ENCODE measurements at regions not wholly inside any gene's neighbourhood (a gene's known extent, or its start where the extent isn't known, plus 50 kb on each side); places are given as distances from the start of the nearest gene placed in this dataset.
A peak's percentile ranks its signal among the peaks of the same experiment; 100 is the strongest.
"Not testable (repeated sequence)": the region's sequence is repeated elsewhere in the genome, so short reads cannot be mapped to it uniquely, and the experiment has no call there.

- DNase-seq: no peak
- Histone ChIP-seq H3K27ac (replicated peaks) (no peak overlapping the region), H3K9me3 (replicated peaks) (peaks cover 18% of the 10 kb centered on the region), H3K4me1 (no peaks in the 10 kb centered on the region), H3K27me3 (ENCODE audit: low read depth) (peaks cover 51% of the 10 kb centered on the region), H3K36me3 (no peaks in the 10 kb centered on the region), H3K4me3 (no peak overlapping the region)
- no peak for TF ChIP-seq CTCF (IDR thresholded peaks at IDR 0.05; ENCODE audit: borderline replicate concordance)
- intact Hi-C loops (cut with micrococcal nuclease): no loop called here
These were observed 250.7 kb upstream of the KAZN start for GRCh38 chr1:14347776-14348175.

GRCh38 chr1:14350197-14350596, 248.3 kb upstream of the KAZN start:
- Histone ChIP-seq H3K36me3 (no peaks in the 10 kb centered on the region), H3K27ac (replicated peaks) (no peak overlapping the region), H3K9me3 (replicated peaks) (peaks cover 31% of the 10 kb centered on the region), H3K4me1 (no peaks in the 10 kb centered on the region), H3K4me3 (no peak overlapping the region), H3K27me3 (ENCODE audit: low read depth) (peaks cover 31% of the 10 kb centered on the region)
- no peak for TF ChIP-seq CTCF (IDR thresholded peaks at IDR 0.05; ENCODE audit: borderline replicate concordance)
- no peak for DNase-seq
- intact Hi-C loops (cut with micrococcal nuclease): no loop called here

GRCh38 chr1:14352897-14353296, 245.6 kb upstream of the KAZN start:
- peaks cover 14% of the 10 kb centered on the region for H3K27me3 ChIP-seq (ENCODE audit: low read depth)
- intact Hi-C loops (cut with micrococcal nuclease): no loop called here
- no peaks in the 10 kb centered on the region for H3K36me3 ChIP-seq
- no peaks in the 10 kb centered on the region for H3K4me1 ChIP-seq
- no peak for DNase-seq
- no peak overlapping the region for H3K4me3 ChIP-seq
- H3K27ac ChIP-seq (replicated peaks): no peak overlapping the region
- no peak for TF ChIP-seq CTCF (IDR thresholded peaks at IDR 0.05; ENCODE audit: borderline replicate concordance)
- H3K9me3 ChIP-seq (replicated peaks): peaks cover 53% of the 10 kb centered on the region

GRCh38 chr1:14361005-14361404, 237.5 kb upstream of the KAZN start:
- Histone ChIP-seq H3K27me3 (ENCODE audit: low read depth) (peaks cover 42% of the 10 kb centered on the region), H3K9me3 (replicated peaks) (peaks cover 51% of the 10 kb centered on the region)
- H3K4me1 ChIP-seq; DNase-seq; H3K27ac ChIP-seq (replicated peaks); intact Hi-C loops (cut with micrococcal nuclease); H3K4me3 ChIP-seq; H3K36me3 ChIP-seq: not testable (repeated sequence)

GRCh38 chr1:14362331-14362730, 236.2 kb upstream of the KAZN start:
- peaks cover 11% of the 10 kb centered on the region for H3K4me1 ChIP-seq
- no peaks in the 10 kb centered on the region for H3K36me3 ChIP-seq
- no peak for DNase-seq
- peak overlapping the region; percentile 30 for H3K27ac ChIP-seq (replicated peaks)
- intact Hi-C loops (cut with micrococcal nuclease): no loop called here
- H3K9me3 ChIP-seq (replicated peaks): peaks cover 38% of the 10 kb centered on the region
- TF ChIP-seq CTCF (IDR thresholded peaks at IDR 0.05; ENCODE audit: borderline replicate concordance): no peak
- H3K4me3 ChIP-seq: no peak overlapping the region
- peaks cover 55% of the 10 kb centered on the region for H3K27me3 ChIP-seq (ENCODE audit: low read depth)

- no peak for DNase-seq
- TF ChIP-seq CTCF (IDR thresholded peaks at IDR 0.05; ENCODE audit: borderline replicate concordance): no peak
- no peak overlapping the region for H3K4me3 ChIP-seq
- H3K4me1 ChIP-seq: peaks cover 11% of the 10 kb centered on the region
- no peaks in the 10 kb centered on the region for H3K36me3 ChIP-seq
- intact Hi-C loops (cut with micrococcal nuclease): no loop called here
- H3K9me3 ChIP-seq (replicated peaks): peaks cover 31% of the 10 kb centered on the region
- peaks cover 63% of the 10 kb centered on the region for H3K27me3 ChIP-seq (ENCODE audit: low read depth)
- H3K27ac ChIP-seq (replicated peaks): peak overlapping the region; percentile 30
These were observed 235.4 kb upstream of the KAZN start for GRCh38 chr1:14363036-14363590.

Measured in left ventricle myocardium inferior (tissue), 1 donor.